ENCODE measurements at regions not wholly inside any gene's neighbourhood (a gene's known extent, or its start where the extent isn't known, plus 50 kb on each side); places are given as distances from the start of the nearest gene placed in this dataset.

DNA sequence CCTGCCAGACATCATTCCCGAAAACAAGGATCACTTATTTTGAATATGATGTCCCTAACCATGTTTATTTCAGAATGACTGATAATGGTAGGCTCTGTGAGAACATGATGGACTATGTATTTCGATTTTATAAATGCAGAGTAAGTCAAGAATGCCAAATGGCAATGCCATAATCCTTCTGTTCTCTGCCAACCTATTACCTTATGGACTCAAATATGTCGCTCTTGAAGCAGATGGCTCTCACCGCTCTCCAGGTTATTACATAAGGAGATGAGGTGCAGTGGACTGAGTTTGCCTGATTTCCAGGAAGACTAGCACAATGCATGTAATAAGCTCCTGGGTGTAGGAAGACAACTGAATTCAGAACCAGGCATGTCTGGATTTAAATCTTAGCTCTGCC is 227.2 kb downstream of the BTG1 start:
- no peak for DNase-seq

DNA sequence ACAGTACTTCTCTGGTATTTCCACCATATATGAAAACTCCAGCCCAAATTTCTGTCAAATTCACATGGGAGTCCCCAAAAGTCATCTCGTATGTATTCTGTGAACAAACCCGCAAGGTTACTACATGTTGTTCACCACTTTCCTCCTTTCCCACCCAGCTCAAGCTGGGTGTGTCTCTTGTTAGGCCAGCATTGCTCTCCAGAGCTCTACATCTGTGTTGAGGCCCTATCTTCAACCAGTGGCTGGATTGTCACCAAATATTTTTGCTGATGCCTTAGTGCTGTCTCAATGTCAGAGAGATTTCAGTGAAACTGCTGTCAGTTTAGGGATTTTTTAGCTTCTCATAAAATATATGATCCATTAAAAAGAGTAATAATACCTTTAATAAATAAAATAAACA is 230.9 kb downstream of the BTG1 start:
- no peak for DNase-seq

- no peak for DNase-seq
These were observed 232.0 kb downstream of the BTG1 start for GRCh38 chr12:91913651-91914050.

- DNase-seq, result no peak
These were observed 232.5 kb downstream of the BTG1 start for GRCh38 chr12:91913124-91913523.

DNA sequence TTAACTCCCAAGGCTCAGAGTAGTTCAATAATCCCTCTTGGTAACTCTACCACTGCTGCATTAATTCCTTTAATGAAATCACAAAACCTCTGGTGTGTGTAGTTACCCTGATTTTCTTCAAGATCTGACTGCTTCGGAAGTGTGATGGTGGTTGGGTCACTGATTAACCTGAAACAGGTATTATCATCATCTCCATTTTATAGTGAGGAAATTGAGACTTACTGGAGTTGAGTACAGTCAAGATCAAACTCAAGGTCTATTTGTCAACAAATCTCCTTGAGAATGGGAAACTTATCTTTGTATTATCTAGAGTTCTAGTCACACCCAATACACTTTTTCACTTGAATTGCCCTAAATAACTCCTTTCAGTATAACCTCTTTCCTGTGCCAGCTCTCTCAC is 233.5 kb downstream of the BTG1 start:
- DNase-seq, result no peak

DNA sequence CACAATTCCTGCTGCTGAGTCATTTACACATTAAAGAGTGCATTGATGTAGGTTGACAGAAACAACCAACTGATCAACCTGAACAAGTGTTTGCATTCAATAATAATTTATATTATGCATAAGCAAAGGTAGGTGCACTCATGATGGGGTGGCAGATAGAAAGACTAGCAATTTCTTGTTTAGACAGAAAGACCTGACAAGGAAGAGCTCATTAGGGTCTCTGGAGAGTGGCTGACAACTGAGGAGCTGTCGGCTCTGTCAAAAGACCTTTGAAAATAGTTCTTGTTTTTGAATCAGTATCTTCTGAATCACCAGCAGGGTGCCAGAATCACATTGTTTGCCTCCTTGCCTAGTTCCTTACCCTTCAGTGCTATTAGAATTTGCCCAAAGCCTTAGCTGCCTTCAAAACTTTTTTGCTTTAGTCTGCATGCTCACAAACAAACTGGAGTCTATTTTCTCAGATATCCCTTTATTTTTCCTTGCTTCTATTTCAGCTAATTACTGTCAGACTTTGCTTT is 234.7 kb downstream of the BTG1 start:
- no peak for DNase-seq

GRCh38 chr12:91902860-91903683 is 242.6 kb downstream of the BTG1 start:
- peak; percentile 5 for DNase-seq

- DNase-seq, result no peak
These were observed 244.1 kb downstream of the BTG1 start for GRCh38 chr12:91901381-91902074.

GRCh38 chr12:91900971-91901370 is 244.7 kb downstream of the BTG1 start:
- DNase-seq, result no peak

DNA sequence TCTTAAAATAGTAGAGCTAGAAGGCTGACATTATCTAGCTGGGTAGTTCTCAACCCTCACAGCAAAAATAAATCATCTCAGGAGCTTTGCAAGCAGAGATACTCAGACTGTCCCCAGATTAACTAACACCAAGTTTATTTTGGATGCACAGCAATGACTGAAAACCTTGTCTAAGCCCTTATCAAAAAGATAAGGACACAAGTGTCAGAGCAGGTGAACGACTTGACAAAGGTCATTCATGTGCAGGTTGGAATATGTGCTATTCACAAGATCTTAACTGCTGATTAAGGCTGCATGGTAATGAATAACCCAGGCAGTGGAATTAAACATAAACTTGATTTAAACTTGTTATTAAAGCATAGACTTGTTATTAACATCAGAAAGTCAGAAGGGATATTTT is 246.6 kb downstream of the BTG1 start:
- DNase-seq, result no peak

GRCh38 chr12:91897025-91897515 is 248.6 kb downstream of the BTG1 start:
- DNase-seq, result no peak

GRCh38 chr12:91896286-91897024 is 249.2 kb downstream of the BTG1 start:
- DNase-seq, result no peak

DNA sequence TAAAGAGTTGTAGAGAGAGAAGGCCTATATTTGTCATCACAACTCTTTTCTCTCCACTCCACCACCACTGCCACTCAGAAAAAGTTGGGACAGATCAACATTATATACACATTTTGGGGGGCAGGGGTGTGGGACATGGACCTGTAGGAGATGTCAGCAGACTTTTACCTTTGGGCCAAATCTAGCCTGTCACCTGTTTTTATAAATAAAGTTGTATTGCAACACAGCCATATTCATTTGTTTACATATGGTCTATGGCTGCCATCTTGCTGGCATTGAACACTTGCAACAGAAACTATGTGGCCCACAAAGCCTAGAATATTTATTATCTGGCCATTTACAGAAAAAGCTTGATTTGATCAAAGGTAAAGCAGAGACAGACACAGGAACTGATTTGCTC is 250.7 kb downstream of the BTG1 start:
- no peak for DNase-seq

DNA sequence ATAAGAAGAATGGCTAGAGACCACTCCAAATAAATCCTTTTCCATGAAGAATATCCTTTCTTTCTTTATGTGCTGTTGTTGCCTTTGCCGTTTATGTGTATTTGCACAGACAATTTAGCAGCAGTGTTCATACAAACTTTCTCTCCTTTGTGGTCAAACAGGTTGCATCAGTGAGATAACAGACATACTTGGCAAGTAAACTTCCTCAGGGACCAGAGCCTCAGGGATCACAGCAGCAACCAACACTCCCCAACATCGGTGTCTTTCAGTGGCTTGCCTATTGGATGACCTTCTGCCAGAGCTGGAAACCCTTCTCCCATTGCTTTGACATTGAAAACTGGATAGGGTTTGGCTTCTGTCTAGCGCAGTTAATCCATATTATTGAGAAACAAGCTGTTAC is 252.2 kb downstream of the BTG1 start:
- DNase-seq, result peak; percentile 40

DNA sequence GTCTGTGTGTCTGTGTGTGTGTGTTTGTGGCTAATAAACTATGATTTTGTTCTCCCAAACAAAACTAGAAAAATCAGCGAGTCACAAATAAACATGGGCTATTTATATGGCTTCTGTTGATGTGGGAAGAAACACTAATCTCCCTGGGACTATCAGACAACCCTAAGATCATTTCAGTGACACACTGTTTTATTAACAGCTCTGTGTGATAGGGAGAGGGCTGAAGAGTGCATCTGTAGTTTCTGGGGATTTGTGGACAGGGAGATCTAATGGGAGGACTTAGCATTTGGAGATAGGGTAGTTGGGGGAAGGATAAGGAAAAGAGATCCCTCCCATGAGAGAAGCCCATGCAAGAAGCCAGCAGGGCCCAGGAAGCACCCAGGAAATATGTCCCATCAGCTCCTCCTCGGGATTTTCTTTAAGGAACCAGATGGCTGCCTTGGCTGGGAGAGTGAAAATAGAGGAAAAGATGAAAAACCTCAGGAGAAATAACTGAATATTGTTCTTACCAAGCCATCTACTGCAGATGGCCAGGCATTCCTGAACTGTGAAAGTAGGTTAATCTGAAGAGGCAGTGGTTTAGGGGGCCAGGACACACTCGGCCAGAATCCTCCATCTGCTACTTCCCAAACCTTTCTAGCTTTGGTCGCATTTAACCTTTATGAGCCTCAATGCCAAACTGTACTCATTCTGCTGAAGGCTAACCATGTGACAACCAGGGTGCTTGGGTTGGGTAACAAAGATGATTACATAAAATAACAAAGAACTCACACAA is 253.4 kb downstream of the BTG1 start:
- no peak for DNase-seq

DNA sequence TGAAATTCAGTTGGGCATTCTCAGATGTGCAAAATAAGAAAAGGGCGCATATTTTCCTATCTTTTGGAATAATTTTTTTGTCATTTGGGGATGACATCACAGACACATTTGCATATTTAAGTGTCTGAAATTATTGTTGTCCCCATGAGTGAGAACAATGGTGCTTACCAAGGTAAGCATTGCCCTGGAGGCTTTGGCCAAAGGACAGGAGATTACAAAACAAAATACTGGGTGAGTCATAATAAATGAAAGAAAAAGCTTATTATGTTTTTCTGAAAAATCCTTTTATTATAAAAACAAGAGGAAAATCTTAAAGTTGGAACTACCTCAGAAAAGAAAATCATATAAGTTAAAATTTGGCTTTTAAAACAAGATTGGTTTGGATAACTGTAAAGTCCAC is 254.9 kb downstream of the BTG1 start:
- no peak for DNase-seq

GRCh38 chr12:91889910-91890309 is 255.7 kb downstream of the BTG1 start:
- no peak for DNase-seq

- no peak for DNase-seq
These were observed 256.6 kb downstream of the BTG1 start for GRCh38 chr12:91889059-91889458.

- DNase-seq, result no peak
These were observed 257.7 kb downstream of the BTG1 start for GRCh38 chr12:91887957-91888356.

DNA sequence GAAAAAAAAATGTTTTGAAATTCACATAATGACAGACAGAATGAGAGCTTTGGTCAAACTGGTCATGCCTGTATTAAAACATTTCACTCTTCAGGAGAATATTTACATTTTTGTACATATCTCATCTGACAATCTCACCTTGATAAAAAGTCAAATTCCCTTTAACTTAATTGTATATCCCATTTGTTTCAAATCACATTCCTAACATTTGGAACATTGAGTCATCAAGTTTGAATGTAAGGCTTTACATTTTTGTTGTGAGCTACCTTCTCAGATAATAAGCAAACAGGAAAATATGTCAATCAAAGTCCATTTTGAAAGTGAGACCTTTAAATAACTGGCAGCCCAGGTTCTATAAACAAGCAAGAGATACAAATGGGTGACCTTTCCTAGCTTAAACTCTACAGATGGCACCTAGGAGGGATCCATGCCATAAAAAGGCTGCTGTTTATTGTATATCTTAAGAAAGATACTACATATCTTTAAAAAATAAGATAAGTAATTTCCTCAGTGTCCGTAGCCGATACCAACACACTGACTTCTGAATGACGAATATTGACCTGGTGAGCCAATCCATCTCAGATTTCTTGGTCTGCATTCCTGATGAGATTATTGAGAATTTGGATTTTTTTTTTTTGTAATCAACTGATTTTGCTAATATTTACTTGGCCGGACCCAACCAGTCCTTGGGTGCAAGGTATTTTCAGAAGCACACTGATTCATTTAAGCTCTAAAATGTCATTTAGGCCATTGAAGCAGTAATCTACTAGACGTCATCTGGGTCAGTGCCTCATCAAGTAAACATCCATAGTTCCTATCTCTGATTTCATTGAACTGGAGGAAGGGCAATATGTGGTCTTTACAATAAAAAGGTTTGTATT is 259.6 kb downstream of the BTG1 start:
- peak; percentile 12 for DNase-seq

DNA sequence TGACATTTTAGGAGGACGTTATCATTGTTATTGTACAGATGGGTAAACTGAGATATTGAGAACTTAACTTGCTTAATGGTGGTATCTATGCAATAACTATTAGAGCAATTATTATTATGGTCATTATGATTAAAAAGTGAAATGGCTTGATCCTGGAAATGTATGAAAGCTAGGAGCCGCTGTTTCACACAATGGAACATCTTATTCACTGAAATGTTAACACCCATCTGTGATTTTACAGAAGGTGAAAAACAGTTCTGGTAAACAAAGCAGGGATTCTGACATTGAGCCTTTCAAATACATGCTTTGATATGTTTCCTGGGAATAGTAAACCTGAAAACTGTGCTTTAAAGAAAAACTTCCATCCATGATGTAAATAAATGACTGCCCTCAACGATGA is 261.4 kb downstream of the BTG1 start:
- no peak for DNase-seq

- no peak for DNase-seq
These were observed 261.8 kb downstream of the BTG1 start for GRCh38 chr12:91883811-91884210.

Measured in NCI-H226 (cell line).